NK-92 (cell line): ENCODE measurements at regions not wholly inside any gene's neighbourhood (a gene's known extent, or its start where the extent isn't known, plus 50 kb on each side); places are given as distances from the start of the nearest gene placed in this dataset.

Source experiments
- DNase-seq: peaks from one replicate; lab custom pipeline; 2025; ENCODE audit not compliant: unreplicated experiment; lab: John Stamatoyannopoulos, UW

GRCh38 chr13:39965309-39965708, 309.8 kb downstream of the COG6 start:
- no peak for DNase-seq

GRCh38 chr13:39967199-39967959, 311.9 kb downstream of the COG6 start:
- DNase-seq = no peak

DNA sequence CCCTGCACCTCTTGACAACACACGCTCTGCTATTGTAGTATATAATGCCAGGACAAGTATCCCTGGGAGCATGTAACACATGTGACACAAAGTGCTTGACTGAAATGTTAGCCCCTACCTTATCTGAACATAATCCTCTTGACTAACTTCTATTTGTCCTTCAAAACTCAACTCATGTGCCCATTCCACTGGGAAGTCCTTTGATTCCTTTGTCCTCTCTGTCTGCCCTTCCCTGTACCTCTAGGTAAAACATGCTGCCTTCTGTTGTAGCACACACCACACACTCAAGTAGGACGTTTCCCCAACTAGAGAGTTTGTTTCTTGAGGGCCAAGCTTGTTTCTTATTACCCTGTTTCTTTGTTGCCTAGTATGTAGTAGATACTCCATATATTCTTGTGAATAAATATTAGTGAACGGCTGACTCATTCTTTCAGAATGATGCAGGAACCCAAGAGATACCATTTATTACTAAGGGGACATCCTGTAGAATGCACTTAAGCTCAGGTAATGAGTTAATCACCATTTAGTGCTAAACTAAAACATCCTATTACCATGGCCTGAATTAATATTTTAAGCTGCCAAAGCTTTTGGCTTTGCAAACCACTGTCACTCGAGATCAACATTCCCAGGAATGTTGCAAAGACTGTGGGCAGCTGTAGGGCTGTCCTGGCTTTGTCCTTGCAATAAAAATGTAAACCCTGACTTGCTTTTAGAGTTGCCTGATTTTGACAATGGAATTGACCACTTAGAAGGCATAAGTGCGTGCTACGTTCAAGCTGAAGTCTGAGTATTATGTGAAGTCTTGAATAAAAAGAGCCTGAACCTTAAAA, 313.4 kb downstream of the COG6 start:
- DNase-seq = no peak

- DNase-seq = no peak
Measured at GRCh38 chr13:39970177-39970846, 314.9 kb downstream of the COG6 start.

- no peak for DNase-seq
Measured at GRCh38 chr13:39971526-39971925, 316.1 kb downstream of the COG6 start.

- DNase-seq = no peak
Measured at GRCh38 chr13:39976481-39976880, 321.0 kb downstream of the COG6 start.

GRCh38 chr13:39981056-39981455, 325.6 kb downstream of the COG6 start:
- DNase-seq = no peak

DNA sequence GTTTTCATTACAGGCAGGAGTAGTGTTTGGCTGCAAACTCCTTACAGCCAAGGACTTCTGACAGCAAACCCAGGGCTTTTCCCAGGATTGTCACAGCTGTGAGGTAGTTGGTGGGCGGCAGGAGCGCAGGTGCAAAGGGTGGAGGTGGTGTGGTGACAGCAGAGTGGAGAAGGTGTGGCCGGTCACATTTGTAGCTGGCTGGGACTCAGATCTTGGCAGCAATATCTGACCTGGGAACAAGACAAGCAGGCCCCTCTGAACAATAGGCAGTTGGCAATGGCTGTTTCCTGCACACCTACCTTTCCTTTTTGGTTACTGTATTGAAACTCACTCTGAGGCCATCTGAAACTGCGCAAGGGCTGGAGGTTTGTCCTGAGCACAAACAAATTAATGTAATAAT, 327.3 kb downstream of the COG6 start:
- no peak for DNase-seq

DNA sequence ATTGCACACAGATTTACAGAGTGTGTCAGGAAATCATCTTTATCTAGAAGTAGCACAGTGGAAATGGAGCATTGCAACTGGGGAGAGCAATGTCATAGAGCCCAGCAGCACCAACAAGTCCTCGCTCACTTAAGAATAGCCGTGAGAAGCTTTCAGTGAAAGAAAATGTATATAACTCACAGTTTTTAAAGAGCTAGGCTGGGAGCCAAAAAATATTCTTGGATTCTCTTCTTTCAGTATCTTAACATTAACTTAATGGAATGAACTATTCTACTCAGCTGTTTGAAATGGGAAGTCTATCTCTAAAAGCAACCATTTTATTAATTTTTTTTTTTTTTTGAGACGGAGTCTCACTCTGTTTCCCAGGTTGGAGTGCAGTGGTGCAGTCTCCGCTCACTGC, 329.6 kb downstream of the COG6 start:
- DNase-seq = no peak

- DNase-seq = no peak
Measured at GRCh38 chr13:39988351-39988750, 332.9 kb downstream of the COG6 start.

GRCh38 chr13:39998166-39998565, 342.7 kb downstream of the COG6 start:
- DNase-seq = no peak

DNA sequence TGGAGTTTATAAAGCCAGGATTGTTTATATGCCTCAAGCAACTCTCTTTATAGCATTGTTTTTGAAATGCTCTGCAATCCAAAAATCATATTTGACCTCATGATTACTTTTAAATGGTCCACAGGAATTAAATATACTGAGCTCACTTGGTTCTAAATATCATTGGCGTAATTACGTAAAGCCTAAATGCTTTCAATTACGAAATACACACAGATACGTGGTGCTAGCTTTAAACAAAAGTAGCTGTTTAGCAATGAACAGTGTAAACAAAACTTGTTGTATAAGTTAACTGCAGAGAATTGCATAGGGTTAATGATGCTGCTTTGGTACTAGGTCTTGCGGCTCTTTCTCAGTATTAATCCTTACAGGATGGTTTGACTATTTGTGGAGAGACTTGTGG, 346.6 kb downstream of the COG6 start:
- DNase-seq = no peak

DNA sequence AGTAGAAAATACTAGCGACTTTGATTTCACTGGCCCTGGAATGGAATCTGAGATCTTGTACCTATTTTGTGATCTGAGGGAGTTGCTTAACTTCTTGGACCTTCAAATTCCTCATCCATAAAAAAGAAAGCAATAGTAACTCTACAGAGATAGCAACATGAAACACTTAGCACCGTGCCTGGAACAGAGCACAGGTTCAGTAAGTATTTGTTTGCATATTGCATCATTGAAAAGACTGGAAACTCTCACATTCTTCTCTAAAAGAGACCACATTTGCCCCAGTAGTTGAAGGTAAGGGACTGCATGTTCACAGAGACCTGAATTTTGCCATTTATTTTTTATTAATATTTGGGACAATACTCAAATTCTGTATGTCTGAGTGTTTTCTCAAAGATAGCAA, 358.1 kb downstream of the COG6 start:
- no peak for DNase-seq

DNA sequence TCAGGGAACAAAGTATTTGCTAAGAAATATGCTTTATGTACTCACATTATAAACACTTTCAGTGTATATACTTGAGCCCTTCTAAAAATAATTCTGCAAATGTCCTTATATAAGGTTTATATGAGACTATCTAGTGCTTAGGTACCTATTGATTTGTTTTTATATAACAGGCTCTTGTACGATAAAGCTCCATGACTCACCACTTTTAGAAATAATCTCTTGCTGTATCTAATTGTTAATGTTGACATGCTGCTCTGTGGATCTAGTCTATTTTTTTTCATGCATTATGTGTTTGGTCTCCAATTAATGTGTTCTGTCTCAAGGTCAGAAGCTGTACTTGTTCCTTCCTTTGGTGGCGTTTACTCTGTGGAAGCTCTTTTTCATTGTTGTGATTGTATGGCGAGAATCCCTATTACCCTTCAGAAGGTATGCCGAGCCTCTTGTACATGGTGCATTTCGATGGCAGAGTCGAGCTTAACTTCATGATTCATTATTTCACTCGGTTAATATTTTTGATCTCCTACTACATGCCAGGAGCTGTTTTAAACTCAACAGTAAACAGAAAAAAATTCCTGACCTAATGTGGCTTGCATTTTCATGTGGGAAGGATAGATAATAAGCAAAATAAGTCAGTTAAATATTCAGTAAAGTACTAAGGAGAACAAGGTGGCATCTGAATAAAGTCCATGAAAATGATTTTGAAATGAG, 361.6 kb downstream of the COG6 start:
- no peak for DNase-seq

GRCh38 chr13:40017662-40018262, 362.3 kb downstream of the COG6 start:
- DNase-seq = no peak

GRCh38 chr13:40023595-40024203, 368.2 kb downstream of the COG6 start:
- DNase-seq = no peak

GRCh38 chr13:40024204-40024966, 368.9 kb downstream of the COG6 start:
- DNase-seq = no peak

DNA sequence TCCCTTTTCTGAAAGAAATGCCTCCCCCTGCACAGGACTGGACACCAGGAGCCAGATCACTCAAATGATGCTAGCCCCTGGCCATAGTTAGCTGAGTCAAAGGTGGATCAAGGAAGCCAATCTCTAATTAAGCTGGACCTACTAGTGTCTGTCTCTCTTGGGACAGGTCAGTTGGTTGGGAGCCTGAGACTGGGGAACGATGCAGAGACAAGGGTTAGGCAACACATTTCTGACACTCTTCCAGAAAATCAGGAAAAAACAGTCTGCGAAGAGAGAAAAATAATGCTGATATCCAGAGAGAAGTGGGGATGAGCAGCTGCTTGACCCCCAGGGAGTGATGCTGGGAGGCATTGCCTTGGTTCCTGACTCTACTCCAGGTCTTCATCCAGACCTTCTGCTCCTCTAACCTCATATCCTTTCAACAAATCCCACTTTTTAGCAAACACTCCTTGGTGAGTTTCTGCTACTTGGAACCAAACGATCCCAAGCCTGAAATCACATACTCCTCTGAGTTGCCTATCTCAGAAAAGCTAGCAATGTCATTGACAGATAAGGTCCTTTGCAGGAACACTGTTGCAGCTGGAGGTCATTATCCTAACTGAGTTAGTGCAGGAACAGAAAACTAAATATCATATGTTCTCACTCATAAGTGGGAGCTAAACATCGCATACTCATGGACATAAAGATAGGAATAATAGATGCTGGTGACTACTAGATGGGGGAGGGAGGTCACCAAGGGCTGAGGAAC, 369.7 kb downstream of the COG6 start:
- DNase-seq = no peak

DNA sequence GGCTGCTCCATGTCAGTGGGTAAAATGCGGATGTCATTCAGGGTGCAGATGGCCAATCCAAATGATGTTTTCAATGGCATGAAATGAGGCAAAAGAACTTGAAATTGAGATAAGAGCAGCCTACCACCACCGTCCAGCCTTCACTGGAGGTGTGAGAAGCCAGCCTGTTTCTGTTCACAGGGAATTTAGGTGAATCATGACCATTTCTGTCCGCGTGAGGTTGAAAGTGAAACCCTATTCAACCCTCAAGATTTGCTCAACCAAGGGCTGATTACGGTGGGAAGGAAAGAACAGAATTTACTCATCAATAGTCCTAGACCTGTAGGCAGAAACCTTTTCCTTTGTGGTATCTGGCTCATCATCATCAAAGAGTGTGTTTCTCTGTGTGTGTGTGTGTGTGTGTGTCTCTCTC, 370.7 kb downstream of the COG6 start:
- DNase-seq = no peak
